EH (cell line): ENCODE measurements at regions not wholly inside any gene's neighbourhood (a gene's known extent, or its start where the extent isn't known, plus 50 kb on each side); places are given as distances from the start of the nearest gene placed in this dataset.

Experiments used
- DNase-seq: peaks from one replicate; pipeline ENCODE4 v3.0.0-alpha.2; 2015; ENCODE audit warnings: low read depth

GRCh38 chr7:46440186-46440585, 519.1 kb upstream of the IGFBP3 start:
- no peak for DNase-seq

GRCh38 chr7:46432708-46433107, 511.6 kb upstream of the IGFBP3 start:
- DNase-seq, result peak; percentile 87

GRCh38 chr7:46428295-46428694, 507.2 kb upstream of the IGFBP3 start:
- DNase-seq, result no peak

- no peak for DNase-seq
Observed at GRCh38 chr7:46424934-46425333, 503.9 kb upstream of the IGFBP3 start.

- no peak for DNase-seq
Observed at GRCh38 chr7:46421441-46422230, 500.6 kb upstream of the IGFBP3 start.

GRCh38 chr7:46414946-46415345, 493.9 kb upstream of the IGFBP3 start:
- DNase-seq, result no peak

- no peak for DNase-seq
Observed at GRCh38 chr7:46411236-46411635, 490.2 kb upstream of the IGFBP3 start.

GRCh38 chr7:46407125-46407524, 486.1 kb upstream of the IGFBP3 start:
- no peak for DNase-seq

- DNase-seq, result no peak
Observed at GRCh38 chr7:46397591-46397990, 476.5 kb upstream of the IGFBP3 start.

- no peak for DNase-seq
Observed at GRCh38 chr7:46396481-46396880, 475.4 kb upstream of the IGFBP3 start.

GRCh38 chr7:46393142-46393541, 472.1 kb upstream of the IGFBP3 start:
- no peak for DNase-seq

GRCh38 chr7:46391231-46392201, 470.4 kb upstream of the IGFBP3 start:
- DNase-seq, result peak; percentile 64

- no peak for DNase-seq
Observed at GRCh38 chr7:46390042-46390441, 469.0 kb upstream of the IGFBP3 start.

GRCh38 chr7:46389146-46389545, 468.1 kb upstream of the IGFBP3 start:
- DNase-seq, result no peak

GRCh38 chr7:46387646-46388045, 466.6 kb upstream of the IGFBP3 start:
- peak; percentile 77 for DNase-seq

- peak; percentile 45 for DNase-seq
Observed at GRCh38 chr7:46386428-46387399, 465.6 kb upstream of the IGFBP3 start.

- peak; percentile 97 for DNase-seq
Observed at GRCh38 chr7:46385662-46386309, 464.7 kb upstream of the IGFBP3 start.

GRCh38 chr7:46383605-46384004, 462.5 kb upstream of the IGFBP3 start:
- DNase-seq, result peak; percentile 77

GRCh38 chr7:46369933-46370654, 449.0 kb upstream of the IGFBP3 start:
- DNase-seq, result peak; percentile 95

- DNase-seq, result no peak
Observed at GRCh38 chr7:46368871-46369270, 447.8 kb upstream of the IGFBP3 start.

GRCh38 chr7:46366526-46366925, 445.5 kb upstream of the IGFBP3 start:
- no peak for DNase-seq
